ENCODE measurements at regions not wholly inside any gene's neighbourhood (a gene's known extent, or its start where the extent isn't known, plus 50 kb on each side); places are given as distances from the start of the nearest gene placed in this dataset.
A peak's percentile ranks its signal among the peaks of the same experiment; 100 is the strongest.

- peak in 1 of 2 experiments; percentile 59 for DNase-seq (ENCODE audit: low read depth in 1 of 2, low spot score in 2 of 2)
- TF ChIP-seq YY1 (IDR thresholded peaks at IDR 0.05; ENCODE audit: low read depth, low read length) (0 out of 2 replicates have a peak, but pooled peaks have one; percentile 34), SP1 (IDR thresholded peaks at IDR 0.05; ENCODE audit: low read depth, low read length) (peak; percentile 47; the same call in 1 of the 2 replicates)
Observed at GRCh38 chr3:117801912-117802239, 1092.3 kb downstream of the TUSC7 start.

More at GRCh38 chr3:117801912-117802239, 1092.3 kb downstream of the TUSC7 start:
- H3K9ac ChIP-seq (replicated peaks in 1 of 4; ENCODE audit: extremely low read depth in 1 of 4, low read depth in 3 of 4, low read length in 3 of 4), result peak overlapping the region in 1 of 4 experiments; percentile 36; a peak in 1 of 7 replicates
- H3K79me1 ChIP-seq (ENCODE audit: low read depth, low read length), result no peaks in the 10 kb centered on the region
- H3K56ac ChIP-seq (replicated peaks; ENCODE audit: insufficient read length, low read depth, low read length), result no peak overlapping the region
- no peak overlapping the region for H3K14ac ChIP-seq (ENCODE audit: insufficient read length)
- H3K9me3 ChIP-seq (ENCODE audit: insufficient read depth in 2 of 2, low read depth in 1 of 2, low read length in 1 of 2), result no peaks in the 10 kb centered on the region
- 8% methylated on average over 2 of the region's 2 CpGs; no CpG with 5 or more reads in 1 of the 2 experiments for WGBS, 2 experiments (ENCODE audit: extremely low coverage in 1 of 2, insufficient coverage in 1 of 2, insufficient read length in 1 of 2, insufficient replicate concordance in 2 of 2, low coverage in 1 of 2, low lambda C conversion rate in 2 of 2, missing lambda C conversion rate in 1 of 2)
- no peaks in the 10 kb centered on the region for H3K79me2 ChIP-seq (ENCODE audit: control insufficient read depth in 1 of 2, insufficient read depth in 2 of 2, low read length in 2 of 2)
- H2BK5ac ChIP-seq (ENCODE audit: low read depth, low read length), result 0 out of 2 replicates have a peak overlapping the region, but pooled peaks have one; percentile 38
- no peak overlapping the region for H4K8ac ChIP-seq (ENCODE audit: extremely low read depth, insufficient read depth, low read length)
- CTCF ChIA-PET (ENCODE audit: partially characterized antibody), result interaction anchor here (0.7 to 0.9 kb wide), 2 partner anchors 180 to 825 kb away, joined by 3 read pairs; no protein-coding TSS in a partner anchor
- H3K4me3 ChIP-seq (ENCODE audit: extremely low read depth in 1 of 4, insufficient read depth in 2 of 4, low read depth in 3 of 4, low read length in 4 of 4), result no peak overlapping the region; a peak in 1 of 8 replicates
- no peak overlapping the region for H2BK20ac ChIP-seq (ENCODE audit: low read length)
- H3K4me1 ChIP-seq (replicated peaks in 1 of 4; ENCODE audit: control insufficient read depth in 3 of 4, insufficient read depth in 4 of 4, low read length in 3 of 4), result peaks cover 0 to 6% (median 0%) of the 10 kb centered on the region in 4 experiments; a peak in 1 of 7 replicates
- no peak overlapping the region for H4K5ac ChIP-seq (ENCODE audit: insufficient read length, low read depth, low read length)
- H3K27me3 ChIP-seq (replicated peaks in 1 of 4; ENCODE audit: control insufficient read depth in 3 of 4, extremely low read depth in 1 of 4, insufficient read depth in 3 of 4, low read length in 3 of 4), result no peaks in the 10 kb centered on the region
- H4K20me1 ChIP-seq (replicated peaks in 1 of 2; ENCODE audit: control insufficient read depth in 1 of 2, insufficient read depth in 2 of 2, low read length in 2 of 2), result no peaks in the 10 kb centered on the region
- no peak overlapping the region for H3K4ac ChIP-seq (replicated peaks; ENCODE audit: insufficient read length, low read depth, low read length)
- H3K4me2 ChIP-seq (ENCODE audit: insufficient read depth in 1 of 2, low read depth in 2 of 2, low read length in 2 of 2), result peak overlapping the region; percentile 22 to 36; a peak in 3 of 4 replicates
- peak overlapping the region; percentile 91; the same call in 1 of the 2 replicates for H3K18ac ChIP-seq (ENCODE audit: extremely low read depth, low read length)
- POLR2A ChIA-PET (ENCODE audit: partially characterized antibody), result interaction anchor here (0.6 to 1.5 kb wide), 3 partner anchors 9 to 564 kb away, joined by 3 read pairs; no protein-coding TSS in a partner anchor
- H3K36me3 ChIP-seq (ENCODE audit: control insufficient read depth in 2 of 4, insufficient read depth in 4 of 4, low read length in 3 of 4), result no peaks in the 10 kb centered on the region
- H2AK5ac ChIP-seq (ENCODE audit: low read depth, low read length), result no peak overlapping the region
- H2BK120ac ChIP-seq (replicated peaks; ENCODE audit: low read depth, low read length), result no peak overlapping the region
- FAIRE-seq, result peak; percentile 89
- H4K91ac ChIP-seq (replicated peaks; ENCODE audit: insufficient read length, low read length), result no peak overlapping the region
- no peak overlapping the region for H2AFZ ChIP-seq (ENCODE audit: low read length)
- no peak overlapping the region for H3K23ac ChIP-seq (ENCODE audit: insufficient read length)
- peak overlapping the region; percentile 77; the same call in 1 of the 2 replicates for H3K27ac ChIP-seq (ENCODE audit: low read depth, low read length)
- H2BK15ac ChIP-seq (ENCODE audit: low read length), result no peak overlapping the region
- no peak overlapping the region; the same call in 1 of the 2 replicates for H2BK12ac ChIP-seq (ENCODE audit: low read depth, low read length)
- no peaks in the 10 kb centered on the region for H3K23me2 ChIP-seq (ENCODE audit: low read depth, low read length)
